ENCODE measurements at regions not wholly inside any gene's neighbourhood (a gene's known extent, or its start where the extent isn't known, plus 50 kb on each side); places are given as distances from the start of the nearest gene placed in this dataset.

GRCh38 chr1:63038586-63038985, 254.7 kb downstream of the ATG4C start:
- DNase-seq (ENCODE audit: low read depth in 3 of 3): no peak

GRCh38 chr1:63041660-63042059, 257.7 kb downstream of the ATG4C start:
- DNase-seq (ENCODE audit: low read depth in 3 of 3): no peak

- no peak for DNase-seq (ENCODE audit: low read depth in 3 of 3)
These were observed 258.3 kb downstream of the ATG4C start for GRCh38 chr1:63042278-63042677.

GRCh38 chr1:63046539-63046938, 262.6 kb downstream of the ATG4C start:
- no peak for DNase-seq (ENCODE audit: low read depth in 3 of 3)

- DNase-seq (ENCODE audit: low read depth in 3 of 3): no peak
These were observed 265.2 kb downstream of the ATG4C start for GRCh38 chr1:63049135-63049534.

GRCh38 chr1:63051356-63051755, 267.4 kb downstream of the ATG4C start:
- DNase-seq (ENCODE audit: low read depth in 3 of 3): no peak

- DNase-seq (ENCODE audit: low read depth in 3 of 3): no peak
These were observed 268.0 kb downstream of the ATG4C start for GRCh38 chr1:63051886-63052285.

GRCh38 chr1:63054184-63054583, 268.2 kb upstream of the FOXD3 start:
- no peak for DNase-seq (ENCODE audit: low read depth in 3 of 3)

- DNase-seq (ENCODE audit: low read depth in 3 of 3): no peak
These were observed 259.0 kb upstream of the FOXD3 start for GRCh38 chr1:63063367-63063766.

- no peak for DNase-seq (ENCODE audit: low read depth in 3 of 3)
These were observed 258.2 kb upstream of the FOXD3 start for GRCh38 chr1:63064135-63064534.

- DNase-seq (ENCODE audit: low read depth in 3 of 3): no peak
These were observed 253.7 kb upstream of the FOXD3 start for GRCh38 chr1:63068626-63069025.

GRCh38 chr1:63069214-63069613, 253.2 kb upstream of the FOXD3 start:
- DNase-seq (ENCODE audit: low read depth in 3 of 3): no peak

- no peak for DNase-seq (ENCODE audit: low read depth in 3 of 3)
These were observed 248.8 kb upstream of the FOXD3 start for GRCh38 chr1:63073309-63074306.

- no peak for DNase-seq (ENCODE audit: low read depth in 3 of 3)
These were observed 248.0 kb upstream of the FOXD3 start for GRCh38 chr1:63074321-63074720.

- DNase-seq (ENCODE audit: low read depth in 3 of 3): no peak
These were observed 239.6 kb upstream of the FOXD3 start for GRCh38 chr1:63082766-63083165.

GRCh38 chr1:63087966-63088365, 234.4 kb upstream of the FOXD3 start:
- no peak for DNase-seq (ENCODE audit: low read depth in 3 of 3)

- DNase-seq (ENCODE audit: low read depth in 3 of 3): no peak
These were observed 223.2 kb upstream of the FOXD3 start for GRCh38 chr1:63099188-63099587.

GRCh38 chr1:63101336-63101735, 221.0 kb upstream of the FOXD3 start:
- no peak for DNase-seq (ENCODE audit: low read depth in 3 of 3)

- no peak for DNase-seq (ENCODE audit: low read depth in 3 of 3)
These were observed 218.7 kb upstream of the FOXD3 start for GRCh38 chr1:63103682-63104081.

GRCh38 chr1:63107066-63107465, 215.3 kb upstream of the FOXD3 start:
- no peak for DNase-seq (ENCODE audit: low read depth in 3 of 3)

- DNase-seq (ENCODE audit: low read depth in 3 of 3): no peak
These were observed 214.2 kb upstream of the FOXD3 start for GRCh38 chr1:63108206-63108605.

- no peak for DNase-seq (ENCODE audit: low read depth in 3 of 3)
These were observed 210.0 kb upstream of the FOXD3 start for GRCh38 chr1:63112155-63112900.

GRCh38 chr1:63115527-63115926, 206.8 kb upstream of the FOXD3 start:
- no peak for DNase-seq (ENCODE audit: low read depth in 3 of 3)

All from stimulated activated CD4-positive, alpha-beta T cell treated with anti-CD3 and anti-CD28 coated beads, TNF-alpha, amount 100 ng/mL, for 24 hours (primary cell).